ENCODE measurements at regions not wholly inside any gene's neighbourhood (a gene's known extent, or its start where the extent isn't known, plus 50 kb on each side); places are given as distances from the start of the nearest gene placed in this dataset.

DNA sequence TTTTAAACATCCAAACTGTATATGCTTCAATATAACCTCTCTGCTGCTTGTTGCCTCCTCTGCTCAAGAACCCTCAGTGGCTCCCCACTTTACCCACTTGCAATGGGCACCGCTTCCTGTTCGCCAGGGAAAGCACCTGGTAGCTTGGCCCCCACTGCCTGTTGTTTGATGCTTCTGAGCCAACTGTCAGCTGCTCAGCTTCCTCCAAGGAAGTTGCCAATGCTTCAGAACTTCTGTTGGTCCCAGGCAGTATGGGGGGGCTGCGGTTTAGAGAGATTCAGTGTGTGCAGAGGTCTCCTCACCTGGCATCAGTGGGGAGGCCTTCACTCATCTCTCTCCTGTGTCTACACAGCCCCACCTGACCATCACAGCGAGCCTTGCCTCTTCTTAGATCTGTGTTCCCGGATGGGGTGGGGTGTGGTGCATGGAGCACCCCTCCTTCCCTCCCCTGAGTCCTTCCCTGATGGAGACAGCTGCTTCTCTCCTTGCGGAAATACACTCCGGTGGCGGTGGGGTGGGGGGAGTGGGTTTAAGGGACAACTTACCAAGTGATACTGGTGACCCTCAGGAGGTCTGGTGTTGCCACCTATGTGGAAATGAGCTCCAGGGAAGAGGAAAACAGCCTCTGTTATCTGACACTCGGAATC is 308.1 kb downstream of the CDH26 start:
- H4K20me1 ChIP-seq (ENCODE audit: insufficient read depth, low read length), result no peaks in the 10 kb centered on the region
- no peak overlapping the region for H3K27ac ChIP-seq (ENCODE audit: insufficient read depth, low read length)
- H4K5ac ChIP-seq (ENCODE audit: low read depth, low read length), result no peak overlapping the region
- no peaks in the 10 kb centered on the region for H3K79me1 ChIP-seq (ENCODE audit: low read depth in 1 of 2, low read length in 2 of 2)
- ATAC-seq (ENCODE audit: low read depth) (no peak), DNase-seq (no peak)
- H2BK15ac ChIP-seq (ENCODE audit: low read depth, low read length), result no peak overlapping the region
- CTCF ChIA-PET, result no interaction called here
- H3K4me1 ChIP-seq (ENCODE audit: control insufficient read depth, insufficient read depth, low read length), result no peaks in the 10 kb centered on the region
- H2AK5ac ChIP-seq (ENCODE audit: low read depth, low read length), result no peak overlapping the region
- H3K4ac ChIP-seq (ENCODE audit: low read depth, low read length), result no peak overlapping the region
- H3K27me3 ChIP-seq (ENCODE audit: control insufficient read depth, insufficient read depth, low read length), result peaks cover 3% of the 10 kb centered on the region; the same call in 1 of the 2 replicates
- 80% methylated on average over 1 of the region's 9 CpGs; no CpG with 5 or more reads in 1 of the 2 experiments for WGBS, 2 experiments (ENCODE audit: extremely low coverage in 2 of 2, insufficient read length in 1 of 2)
- H3K56ac ChIP-seq (ENCODE audit: extremely low read depth, insufficient read depth, low read length), result no peak overlapping the region
- H2BK5ac ChIP-seq (ENCODE audit: low read depth, low read length, poor library complexity, severe bottlenecking), result no peak overlapping the region
- no peak overlapping the region for H3K9ac ChIP-seq (ENCODE audit: low read depth, low read length)
- in situ Hi-C loops (cut with MboI; ENCODE audit: low sequenced_read_pairs), result no loop called here
- H3K4me2 ChIP-seq (ENCODE audit: low read depth, low read length), result no peak overlapping the region
- no TSS peak for BruUV-seq (replicated peaks)
- H4K91ac ChIP-seq (ENCODE audit: insufficient read depth, low read depth, low read length), result no peak overlapping the region
- H3K4me3 ChIP-seq (ENCODE audit: insufficient read depth, low read depth, low read length), result no peak overlapping the region
- H2AFZ ChIP-seq (replicated peaks; ENCODE audit: low read length, poor library complexity), result no peak overlapping the region
- POLR2A ChIA-PET (ENCODE audit: unreplicated experiment), result no interaction called here
- intact Hi-C loops (cut with micrococcal nuclease), result no loop called here
- H3K9me3 ChIP-seq (ENCODE audit: control insufficient read depth, insufficient read depth, low read length), result no peaks in the 10 kb centered on the region; the same call in 1 of the 2 replicates
- H4K8ac ChIP-seq (ENCODE audit: low read depth in 2 of 2, low read length in 2 of 2), result no peak overlapping the region
- dilution Hi-C loops (cut with HindIII; ENCODE audit: low sequenced_read_pairs, unreplicated experiment), result no loop called here
- no peak overlapping the region for H2BK20ac ChIP-seq (ENCODE audit: low read depth, low read length)
- no peak for TF ChIP-seq CHD1 (IDR thresholded peaks at IDR 0.05; ENCODE audit: low read depth, low read length)
- no peak for TF ChIP-seq RCOR1 (IDR thresholded peaks at IDR 0.05; ENCODE audit: insufficient replicate concordance, low read length)
- no peak for TF ChIP-seq MAFK (IDR thresholded peaks at IDR 0.05; ENCODE audit: low read depth, low read length)
- TF ChIP-seq CEBPB (IDR thresholded peaks at IDR 0.05; ENCODE audit: low read depth, low read length), result no peak
- no peak for TF ChIP-seq RFX5 (IDR thresholded peaks at IDR 0.05; ENCODE audit: low read depth, low read length)
- no peak for TF ChIP-seq MAZ (IDR thresholded peaks at IDR 0.05; ENCODE audit: borderline replicate concordance, low read depth, low read length)
- TF ChIP-seq FOS (IDR thresholded peaks at IDR 0.05; ENCODE audit: low read depth, low read length), result no peak
- no peak for TF ChIP-seq MXI1 (IDR thresholded peaks at IDR 0.05; ENCODE audit: borderline replicate concordance, low read depth, low read length)
- TF ChIP-seq, protein P1, sequence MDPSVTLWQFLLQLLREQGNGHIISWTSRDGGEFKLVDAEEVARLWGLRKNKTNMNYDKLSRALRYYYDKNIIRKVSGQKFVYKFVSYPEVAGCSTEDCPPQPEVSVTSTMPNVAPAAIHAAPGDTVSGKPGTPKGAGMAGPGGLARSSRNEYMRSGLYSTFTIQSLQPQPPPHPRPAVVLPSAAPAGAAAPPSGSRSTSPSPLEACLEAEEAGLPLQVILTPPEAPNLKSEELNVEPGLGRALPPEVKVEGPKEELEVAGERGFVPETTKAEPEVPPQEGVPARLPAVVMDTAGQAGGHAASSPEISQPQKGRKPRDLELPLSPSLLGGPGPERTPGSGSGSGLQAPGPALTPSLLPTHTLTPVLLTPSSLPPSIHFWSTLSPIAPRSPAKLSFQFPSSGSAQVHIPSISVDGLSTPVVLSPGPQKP (IDR thresholded peaks at IDR 0.05; ENCODE audit: borderline replicate concordance, low read depth, low read length), result no peak
- no peak for TF ChIP-seq POLR2A (IDR thresholded peaks at IDR 0.05; ENCODE audit: low read depth, low read length)
- TF ChIP-seq, protein P2, sequence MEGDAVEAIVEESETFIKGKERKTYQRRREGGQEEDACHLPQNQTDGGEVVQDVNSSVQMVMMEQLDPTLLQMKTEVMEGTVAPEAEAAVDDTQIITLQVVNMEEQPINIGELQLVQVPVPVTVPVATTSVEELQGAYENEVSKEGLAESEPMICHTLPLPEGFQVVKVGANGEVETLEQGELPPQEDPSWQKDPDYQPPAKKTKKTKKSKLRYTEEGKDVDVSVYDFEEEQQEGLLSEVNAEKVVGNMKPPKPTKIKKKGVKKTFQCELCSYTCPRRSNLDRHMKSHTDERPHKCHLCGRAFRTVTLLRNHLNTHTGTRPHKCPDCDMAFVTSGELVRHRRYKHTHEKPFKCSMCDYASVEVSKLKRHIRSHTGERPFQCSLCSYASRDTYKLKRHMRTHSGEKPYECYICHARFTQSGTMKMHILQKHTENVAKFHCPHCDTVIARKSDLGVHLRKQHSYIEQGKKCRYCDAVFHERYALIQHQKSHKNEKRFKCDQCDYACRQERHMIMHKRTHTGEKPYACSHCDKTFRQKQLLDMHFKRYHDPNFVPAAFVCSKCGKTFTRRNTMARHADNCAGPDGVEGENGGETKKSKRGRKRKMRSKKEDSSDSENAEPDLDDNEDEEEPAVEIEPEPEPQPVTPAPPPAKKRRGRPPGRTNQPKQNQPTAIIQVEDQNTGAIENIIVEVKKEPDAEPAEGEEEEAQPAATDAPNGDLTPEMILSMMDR (conservative IDR thresholded peaks at IDR 0.05; ENCODE audit: low read depth, low read length), result no peak
- no peak for TF ChIP-seq NFE2L2 (IDR thresholded peaks at IDR 0.05; ENCODE audit: low read depth, low read length)
- TF ChIP-seq, protein P3, sequence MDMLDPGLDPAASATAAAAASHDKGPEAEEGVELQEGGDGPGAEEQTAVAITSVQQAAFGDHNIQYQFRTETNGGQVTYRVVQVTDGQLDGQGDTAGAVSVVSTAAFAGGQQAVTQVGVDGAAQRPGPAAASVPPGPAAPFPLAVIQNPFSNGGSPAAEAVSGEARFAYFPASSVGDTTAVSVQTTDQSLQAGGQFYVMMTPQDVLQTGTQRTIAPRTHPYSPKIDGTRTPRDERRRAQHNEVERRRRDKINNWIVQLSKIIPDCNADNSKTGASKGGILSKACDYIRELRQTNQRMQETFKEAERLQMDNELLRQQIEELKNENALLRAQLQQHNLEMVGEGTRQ (IDR thresholded peaks at IDR 0.05; ENCODE audit: low read depth, low read length), result no peak
- no peak for TF ChIP-seq SMC3 (IDR thresholded peaks at IDR 0.05; ENCODE audit: low read depth, low read length)
- no peak for TF ChIP-seq RAD21 (IDR thresholded peaks at IDR 0.05; ENCODE audit: low read length)
- no peak for TF ChIP-seq BHLHE40 (IDR thresholded peaks at IDR 0.05; ENCODE audit: low read depth, low read length)
- no peak overlapping the region for H3K14ac ChIP-seq (replicated peaks; ENCODE audit: low read depth, low read length)
- no peak overlapping the region for H3K18ac ChIP-seq (ENCODE audit: low read depth, low read length)
- no peaks in the 10 kb centered on the region for H3K9me1 ChIP-seq (ENCODE audit: insufficient read depth, low read length)
- no peak overlapping the region for H2AK9ac ChIP-seq (replicated peaks; ENCODE audit: low read depth, low read length, poor library complexity)
- H2BK120ac ChIP-seq (ENCODE audit: low read depth, low read length), result no peak overlapping the region
- no peak overlapping the region for H3K23ac ChIP-seq (ENCODE audit: low read depth, low read length)
- H3K36me3 ChIP-seq (ENCODE audit: control insufficient read depth, insufficient read depth, low read length), result no peaks in the 10 kb centered on the region
